ENCODE measurements at regions not wholly inside any gene's neighbourhood (a gene's known extent, or its start where the extent isn't known, plus 50 kb on each side); places are given as distances from the start of the nearest gene placed in this dataset.

DNA sequence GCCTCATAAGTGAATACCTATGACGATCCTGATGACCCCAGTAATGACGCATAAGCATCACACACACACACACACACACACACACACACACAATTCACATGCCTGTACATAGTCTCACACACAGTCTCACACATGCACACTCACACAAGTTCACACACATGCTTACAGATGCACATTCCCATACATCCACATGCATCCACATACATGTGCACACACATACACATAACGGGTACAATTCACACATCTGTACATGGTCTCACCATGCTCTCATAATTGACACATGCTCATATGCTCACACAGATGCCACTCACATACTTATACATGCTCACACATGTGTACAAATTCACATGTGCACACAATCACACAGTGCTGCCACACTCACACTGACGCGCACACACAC, 105.7 kb upstream of the VSTM2B start:
- Histone ChIP-seq H3K4ac (replicated peaks; ENCODE audit: insufficient read length, low read depth, low read length) (no peak overlapping the region), H3K23ac (ENCODE audit: insufficient read length) (no peak overlapping the region), H3K27ac (ENCODE audit: low read depth, low read length) (no peak overlapping the region), H2BK15ac (ENCODE audit: low read length) (no peak overlapping the region), H3K79me1 (ENCODE audit: low read depth, low read length) (no peaks in the 10 kb centered on the region), H2BK5ac (ENCODE audit: low read depth, low read length) (no peak overlapping the region; the same call in 1 of the 2 replicates), H4K5ac (ENCODE audit: insufficient read length, low read depth, low read length) (no peak overlapping the region), H2BK20ac (ENCODE audit: low read length) (no peak overlapping the region), H3K79me2 (ENCODE audit: control insufficient read depth in 1 of 2, insufficient read depth in 2 of 2, low read length in 2 of 2) (no peaks in the 10 kb centered on the region), H3K4me1 (replicated peaks in 1 of 4; ENCODE audit: control insufficient read depth in 3 of 4, insufficient read depth in 4 of 4, low read length in 3 of 4) (no peaks in the 10 kb centered on the region; a peak in 1 of 7 replicates), H2BK12ac (ENCODE audit: low read depth, low read length) (no peak overlapping the region), H3K18ac (ENCODE audit: extremely low read depth, low read length) (no peak overlapping the region), H4K20me1 (replicated peaks in 1 of 2; ENCODE audit: control insufficient read depth in 1 of 2, insufficient read depth in 2 of 2, low read length in 2 of 2) (peaks cover 0 to 1% of the 10 kb centered on the region in 2 experiments), H3K4me3 (ENCODE audit: extremely low read depth in 1 of 4, insufficient read depth in 2 of 4, low read depth in 3 of 4, low read length in 4 of 4) (no peak overlapping the region), H3K36me3 (ENCODE audit: control insufficient read depth in 2 of 4, insufficient read depth in 4 of 4, low read length in 3 of 4) (no peaks in the 10 kb centered on the region), H4K91ac (replicated peaks; ENCODE audit: insufficient read length, low read length) (peak overlapping the region; percentile 75), H2AFZ (ENCODE audit: low read length) (no peak overlapping the region), H3K14ac (ENCODE audit: insufficient read length) (no peak overlapping the region), H3K9me3 (ENCODE audit: insufficient read depth in 2 of 2, low read depth in 1 of 2, low read length in 1 of 2) (peaks cover 0 to 8% of the 10 kb centered on the region in 2 experiments; a peak in 2 of 4 replicates), H3K27me3 (replicated peaks in 1 of 4; ENCODE audit: control insufficient read depth in 3 of 4, extremely low read depth in 1 of 4, insufficient read depth in 3 of 4, low read length in 3 of 4) (no peaks in the 10 kb centered on the region), H3K56ac (replicated peaks; ENCODE audit: insufficient read length, low read depth, low read length) (no peak overlapping the region), H3K23me2 (ENCODE audit: low read depth, low read length) (no peaks in the 10 kb centered on the region; the same call in 1 of the 2 replicates), H2AK5ac (ENCODE audit: low read depth, low read length) (no peak overlapping the region), H4K8ac (ENCODE audit: extremely low read depth, insufficient read depth, low read length) (peak overlapping the region; percentile 45; the same call in 1 of the 2 replicates), H3K4me2 (ENCODE audit: insufficient read depth in 1 of 2, low read depth in 2 of 2, low read length in 2 of 2) (no peak overlapping the region), H2BK120ac (replicated peaks; ENCODE audit: low read depth, low read length) (no peak overlapping the region), H3K9ac (replicated peaks in 1 of 4; ENCODE audit: extremely low read depth in 1 of 4, low read depth in 3 of 4, low read length in 3 of 4) (peak overlapping the region in 1 of 4 experiments; percentile 28; a peak in 1 of 7 replicates)
- 94% methylated on average over 5 of the region's 5 CpGs; no CpG with 5 or more reads in 1 of the 2 experiments for WGBS, 2 experiments (ENCODE audit: extremely low coverage in 1 of 2, insufficient coverage in 1 of 2, insufficient read length in 1 of 2, insufficient replicate concordance in 2 of 2, low coverage in 1 of 2, low lambda C conversion rate in 2 of 2, missing lambda C conversion rate in 1 of 2)
- no peak for FAIRE-seq
- TF ChIP-seq RNF2 (IDR thresholded peaks at IDR 0.05; ENCODE audit: borderline replicate concordance, low read depth, low read length, missing control alignments, poor library complexity, severe bottlenecking), result no peak
- TF ChIP-seq BRCA1 (IDR thresholded peaks at IDR 0.05; ENCODE audit: low read depth, low read length), result no peak
- no peak for TF ChIP-seq MAFK (IDR thresholded peaks at IDR 0.05; ENCODE audit: low read depth, low read length)
- no peak for TF ChIP-seq BCL11A (IDR thresholded peaks at IDR 0.05; ENCODE audit: low read depth in 2 of 2, low read length in 2 of 2)
- no peak for TF ChIP-seq JUN (IDR thresholded peaks at IDR 0.05; ENCODE audit: low read depth, low read length)
- TF ChIP-seq, protein P1, sequence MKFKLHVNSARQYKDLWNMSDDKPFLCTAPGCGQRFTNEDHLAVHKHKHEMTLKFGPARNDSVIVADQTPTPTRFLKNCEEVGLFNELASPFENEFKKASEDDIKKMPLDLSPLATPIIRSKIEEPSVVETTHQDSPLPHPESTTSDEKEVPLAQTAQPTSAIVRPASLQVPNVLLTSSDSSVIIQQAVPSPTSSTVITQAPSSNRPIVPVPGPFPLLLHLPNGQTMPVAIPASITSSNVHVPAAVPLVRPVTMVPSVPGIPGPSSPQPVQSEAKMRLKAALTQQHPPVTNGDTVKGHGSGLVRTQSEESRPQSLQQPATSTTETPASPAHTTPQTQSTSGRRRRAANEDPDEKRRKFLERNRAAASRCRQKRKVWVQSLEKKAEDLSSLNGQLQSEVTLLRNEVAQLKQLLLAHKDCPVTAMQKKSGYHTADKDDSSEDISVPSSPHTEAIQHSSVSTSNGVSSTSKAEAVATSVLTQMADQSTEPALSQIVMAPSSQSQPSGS (IDR thresholded peaks at IDR 0.05; ENCODE audit: low read length), result no peak
- no peak for TF ChIP-seq SIX5 (IDR thresholded peaks at IDR 0.05; ENCODE audit: low read depth, low read length)
- CTCF ChIA-PET (ENCODE audit: partially characterized antibody), result interaction anchor here (0.9 to 2.2 kb wide), 3 partner anchors 22 to 33 kb away, joined by 3 to 6 read pairs (median 5); no protein-coding TSS in a partner anchor
- DNase-seq (ENCODE audit: low read depth in 1 of 2, low spot score in 2 of 2), result no peak
- POLR2A ChIA-PET (ENCODE audit: partially characterized antibody), result no interaction called here
